ENCODE measurements at regions not wholly inside any gene's neighbourhood (a gene's known extent, or its start where the extent isn't known, plus 50 kb on each side); places are given as distances from the start of the nearest gene placed in this dataset.

GRCh38 chr3:187550446-187550845 is 119.7 kb downstream of the SST start:
- no peak for TF ChIP-seq CTCF (IDR thresholded peaks at IDR 0.05)
- DNase-seq (no peak), FAIRE-seq (no peak), ATAC-seq (no peak)
- 91% methylated on average over 1 of the region's 1 CpG for WGBS, 2 donors
- Histone ChIP-seq H3K4me3 (no peak overlapping the region), H3K9me3 (no peaks in the 10 kb centered on the region), H3K27me3 (no peaks in the 10 kb centered on the region), H3K4me1 (no peaks in the 10 kb centered on the region), H3K27ac (no peak overlapping the region), H3K36me3 (no peaks in the 10 kb centered on the region)
- intact Hi-C loops (cut with DNase I): no loop called here

- 79 to 88% methylated on average over 5 of the region's 5 CpGs for WGBS, 2 donors
- H3K4me1 ChIP-seq: no peaks in the 10 kb centered on the region
- no peak for FAIRE-seq
- ATAC-seq: no peak
- no peak overlapping the region for H3K4me3 ChIP-seq
- no peak for DNase-seq
- H3K36me3 ChIP-seq: no peaks in the 10 kb centered on the region
- TF ChIP-seq CTCF (IDR thresholded peaks at IDR 0.05): no peak
- no peak overlapping the region for H3K27ac ChIP-seq
- intact Hi-C loops (cut with DNase I): no loop called here
- no peaks in the 10 kb centered on the region for H3K27me3 ChIP-seq
- no peaks in the 10 kb centered on the region for H3K9me3 ChIP-seq
These were observed 124.8 kb downstream of the SST start for GRCh38 chr3:187545366-187545765.

- ATAC-seq (no peak), FAIRE-seq (no peak), DNase-seq (no peak)
- H3K4me1 ChIP-seq: no peaks in the 10 kb centered on the region
- no peaks in the 10 kb centered on the region for H3K36me3 ChIP-seq
- no peaks in the 10 kb centered on the region for H3K9me3 ChIP-seq
- H3K4me3 ChIP-seq: no peak overlapping the region
- 69 to 79% methylated on average over 5 of the region's 5 CpGs for WGBS, 2 donors
- intact Hi-C loops (cut with DNase I): no loop called here
- no peak overlapping the region for H3K27ac ChIP-seq
- TF ChIP-seq CTCF (IDR thresholded peaks at IDR 0.05): no peak
- no peaks in the 10 kb centered on the region for H3K27me3 ChIP-seq
These were observed 125.9 kb downstream of the SST start for GRCh38 chr3:187544326-187544725.

- no peaks in the 10 kb centered on the region for H3K4me1 ChIP-seq
- no peak overlapping the region for H3K4me3 ChIP-seq
- no peaks in the 10 kb centered on the region for H3K27me3 ChIP-seq
- 54 to 72% methylated on average over 6 of the region's 6 CpGs for WGBS, 2 donors
- H3K36me3 ChIP-seq: no peaks in the 10 kb centered on the region
- TF ChIP-seq CTCF (IDR thresholded peaks at IDR 0.05): no peak
- no peak overlapping the region for H3K27ac ChIP-seq
- H3K9me3 ChIP-seq: no peaks in the 10 kb centered on the region
- no peak for ATAC-seq
- intact Hi-C loops (cut with DNase I): no loop called here
- FAIRE-seq: no peak
- no peak for DNase-seq
These were observed 129.3 kb downstream of the SST start for GRCh38 chr3:187540847-187541246.

- Histone ChIP-seq H3K27ac (no peak overlapping the region), H3K9me3 (no peaks in the 10 kb centered on the region), H3K4me3 (no peak overlapping the region), H3K36me3 (no peaks in the 10 kb centered on the region), H3K4me1 (no peaks in the 10 kb centered on the region), H3K27me3 (no peaks in the 10 kb centered on the region)
- intact Hi-C loops (cut with DNase I): no loop called here
- no peak for ATAC-seq
- no peak for TF ChIP-seq CTCF (IDR thresholded peaks at IDR 0.05)
- 69 to 83% methylated on average over 6 of the region's 6 CpGs for WGBS, 2 donors
- no peak for DNase-seq
- no peak for FAIRE-seq
These were observed 134.0 kb downstream of the SST start for GRCh38 chr3:187536185-187536584.
